HG02623 (cell line): ENCODE measurements at regions not wholly inside any gene's neighbourhood (a gene's known extent, or its start where the extent isn't known, plus 50 kb on each side); places are given as distances from the start of the nearest gene placed in this dataset.

ENCODE experiments used
- ATAC-seq: cut with Tn5 transposase; IDR thresholded peaks from one replicate; pipeline ENCODE4 v1.9.1; 2021; ENCODE audit warnings: moderate library complexity; ENCODE audit not compliant: unreplicated experiment

- ATAC-seq = no peak
These were observed 60.8 kb upstream of the ARRDC3 start for GRCh38 chr5:91443761-91444467.

GRCh38 chr5:91443023-91443422, 59.9 kb upstream of the ARRDC3 start:
- ATAC-seq = no peak

GRCh38 chr5:91441082-91441481, 58.0 kb upstream of the ARRDC3 start:
- no peak for ATAC-seq

- no peak for ATAC-seq
These were observed 55.8 kb upstream of the ARRDC3 start for GRCh38 chr5:91438871-91439270.

GRCh38 chr5:91436241-91436640, 53.1 kb upstream of the ARRDC3 start:
- ATAC-seq = no peak

GRCh38 chr5:91434348-91434747, 51.2 kb upstream of the ARRDC3 start:
- peak; percentile 70 for ATAC-seq

GRCh38 chr5:91433861-91434260, 50.7 kb upstream of the ARRDC3 start:
- ATAC-seq = no peak
